ENCODE measurements at regions not wholly inside any gene's neighbourhood (a gene's known extent, or its start where the extent isn't known, plus 50 kb on each side); places are given as distances from the start of the nearest gene placed in this dataset.

- TF ChIP-seq, protein P1, sequence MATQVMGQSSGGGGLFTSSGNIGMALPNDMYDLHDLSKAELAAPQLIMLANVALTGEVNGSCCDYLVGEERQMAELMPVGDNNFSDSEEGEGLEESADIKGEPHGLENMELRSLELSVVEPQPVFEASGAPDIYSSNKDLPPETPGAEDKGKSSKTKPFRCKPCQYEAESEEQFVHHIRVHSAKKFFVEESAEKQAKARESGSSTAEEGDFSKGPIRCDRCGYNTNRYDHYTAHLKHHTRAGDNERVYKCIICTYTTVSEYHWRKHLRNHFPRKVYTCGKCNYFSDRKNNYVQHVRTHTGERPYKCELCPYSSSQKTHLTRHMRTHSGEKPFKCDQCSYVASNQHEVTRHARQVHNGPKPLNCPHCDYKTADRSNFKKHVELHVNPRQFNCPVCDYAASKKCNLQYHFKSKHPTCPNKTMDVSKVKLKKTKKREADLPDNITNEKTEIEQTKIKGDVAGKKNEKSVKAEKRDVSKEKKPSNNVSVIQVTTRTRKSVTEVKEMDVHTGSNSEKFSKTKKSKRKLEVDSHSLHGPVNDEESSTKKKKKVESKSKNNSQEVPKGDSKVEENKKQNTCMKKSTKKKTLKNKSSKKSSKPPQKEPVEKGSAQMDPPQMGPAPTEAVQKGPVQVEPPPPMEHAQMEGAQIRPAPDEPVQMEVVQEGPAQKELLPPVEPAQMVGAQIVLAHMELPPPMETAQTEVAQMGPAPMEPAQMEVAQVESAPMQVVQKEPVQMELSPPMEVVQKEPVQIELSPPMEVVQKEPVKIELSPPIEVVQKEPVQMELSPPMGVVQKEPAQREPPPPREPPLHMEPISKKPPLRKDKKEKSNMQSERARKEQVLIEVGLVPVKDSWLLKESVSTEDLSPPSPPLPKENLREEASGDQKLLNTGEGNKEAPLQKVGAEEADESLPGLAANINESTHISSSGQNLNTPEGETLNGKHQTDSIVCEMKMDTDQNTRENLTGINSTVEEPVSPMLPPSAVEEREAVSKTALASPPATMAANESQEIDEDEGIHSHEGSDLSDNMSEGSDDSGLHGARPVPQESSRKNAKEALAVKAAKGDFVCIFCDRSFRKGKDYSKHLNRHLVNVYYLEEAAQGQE (IDR thresholded peaks at IDR 0.05; ENCODE audit: low read depth, low read length): no peak
- no peak for TF ChIP-seq TEAD4 (IDR thresholded peaks at IDR 0.05; ENCODE audit: borderline replicate concordance, insufficient read depth)
- no peak for TF ChIP-seq FOXJ3 (CRISPR knock-in tag; IDR thresholded peaks at IDR 0.05)
- no peak for TF ChIP-seq CHD2 (IDR thresholded peaks at IDR 0.05; ENCODE audit: low read length, partially characterized antibody)
These were observed 91.7 kb upstream of the RAB6C start (continued) for GRCh38 chr2:129887688-129888266.

- Histone ChIP-seq H3K27ac (ENCODE audit: low read depth in 2 of 2, low read length in 1 of 2) (no peak overlapping the region), H3K4me3 (ENCODE audit: low read depth in 2 of 2, low read length in 1 of 2) (no peak overlapping the region), H3K9me3 (no peaks in the 10 kb centered on the region), H3K36me3 (replicated peaks in 1 of 2; ENCODE audit: control insufficient read depth in 1 of 2, insufficient read depth in 2 of 2, low read length in 1 of 2) (no peaks in the 10 kb centered on the region), H3K4me2 (no peak overlapping the region), H3K79me2 (ENCODE audit: insufficient read depth) (no peaks in the 10 kb centered on the region), H3K4me1 (ENCODE audit: control insufficient read depth in 1 of 2, insufficient read depth in 2 of 2, low read depth in 1 of 2, low read length in 1 of 2) (no peaks in the 10 kb centered on the region), H3K9ac (no peak overlapping the region), H3K9me2 (no peaks in the 10 kb centered on the region), H4K20me1 (ENCODE audit: insufficient read depth) (no peaks in the 10 kb centered on the region), H2AFZ (ENCODE audit: low read depth) (no peak overlapping the region), H3F3A (replicated peaks; ENCODE audit: insufficient read depth) (no peaks in the 10 kb centered on the region), H3K27me3 (ENCODE audit: insufficient read depth) (no peaks in the 10 kb centered on the region)
- ChIA-PET CTCF (no interaction called here), POLR2A (no interaction called here)
- no peak for DNase-seq
- WGBS (ENCODE audit: low lambda C conversion rate): 15% methylated on average over 4 of the region's 4 CpGs
- TF ChIP-seq FOSL2 (IDR thresholded peaks at IDR 0.05; ENCODE audit: borderline replicate concordance, low read depth) (no peak), NRF1 (IDR thresholded peaks at IDR 0.05; ENCODE audit: low read depth, low read length) (no peak), ZBTB33 (IDR thresholded peaks at IDR 0.05; ENCODE audit: borderline replicate concordance, low read depth) (no peak), YY1 (IDR thresholded peaks at IDR 0.05; ENCODE audit: low read depth) (no peak), PBX3 (IDR thresholded peaks at IDR 0.05) (no peak), ELF1 (IDR thresholded peaks at IDR 0.05) (no peak), GATA2 (CRISPR knock-in tag; IDR thresholded peaks at IDR 0.05) (no peak), EZH2phosphoT487 (IDR thresholded peaks at IDR 0.05; ENCODE audit: borderline replicate concordance, low read depth) (no peak), TCF12 (IDR thresholded peaks at IDR 0.05) (no peak), MEF2A (IDR thresholded peaks at IDR 0.05; ENCODE audit: borderline replicate concordance, low read depth) (no peak), EP300 (IDR thresholded peaks at IDR 0.05; ENCODE audit: borderline replicate concordance in 1 of 2, low read depth in 1 of 2, low read length in 1 of 2) (no peak), TAF1 (IDR thresholded peaks at IDR 0.05; ENCODE audit: borderline replicate concordance, low read depth, low read length) (no peak), NFIC (IDR thresholded peaks at IDR 0.05; ENCODE audit: borderline replicate concordance) (no peak), USF2 (IDR thresholded peaks at IDR 0.05; ENCODE audit: borderline replicate concordance, low read depth, low read length) (no peak), RCOR1 (IDR thresholded peaks at IDR 0.05; ENCODE audit: low read length) (no peak), RXRA (IDR thresholded peaks at IDR 0.05; ENCODE audit: borderline replicate concordance, low read depth) (no peak)
- TF ChIP-seq, protein P1 (IDR thresholded peaks at IDR 0.05; ENCODE audit: low read depth, low read length): no peak
These were observed 91.0 kb upstream of the RAB6C start for GRCh38 chr2:129888461-129888860.

All from SK-N-SH (cell line).